Stimulated activated effector memory CD8-positive, alpha-beta T cell treated with anti-CD3 and anti-CD28 coated beads, Interleukin-12 subunit alpha, Interleukin-12 subunit beta, amount 100 ng/mL, for 72 hours (primary cell): ENCODE measurements at regions not wholly inside any gene's neighbourhood (a gene's known extent, or its start where the extent isn't known, plus 50 kb on each side); places are given as distances from the start of the nearest gene placed in this dataset.
"Not testable (repeated sequence)": the region's sequence is repeated elsewhere in the genome, so short reads cannot be mapped to it uniquely, and the experiment has no call there.

ENCODE experiments used
- ATAC-seq: fragments of 150-1000 bp; cut with Tn5 transposase; 2 replicates; pipeline ENCODE4 v1.10.0; 2021
- DNase-seq, 2 donors: peaks; one replicate each; pipeline ENCODE4 v3.0.0; 2021 to 2022; ENCODE audit warnings: low spot score in 2 of 2
- H3K27ac Mint-ChIP-seq: one replicate; pipeline ENCODE4 v1.8.0; 2022; ENCODE audit warnings: mild to moderate bottlenecking, mixed read lengths
- H3K36me3 Mint-ChIP-seq: one replicate; pipeline ENCODE4 v1.8.0; 2022; ENCODE audit warnings: mild to moderate bottlenecking, mixed read lengths
- H3K4me1 Mint-ChIP-seq: one replicate; pipeline ENCODE4 v1.8.0; 2022; ENCODE audit warnings: mixed read lengths
- H3K4me3 Mint-ChIP-seq: one replicate; pipeline ENCODE4 v1.8.0; 2022; ENCODE audit warnings: mild to moderate bottlenecking, mixed read lengths
- H3K9me3 Mint-ChIP-seq: one replicate; pipeline ENCODE4 v1.8.0; 2022; ENCODE audit warnings: mixed read lengths

DNA sequence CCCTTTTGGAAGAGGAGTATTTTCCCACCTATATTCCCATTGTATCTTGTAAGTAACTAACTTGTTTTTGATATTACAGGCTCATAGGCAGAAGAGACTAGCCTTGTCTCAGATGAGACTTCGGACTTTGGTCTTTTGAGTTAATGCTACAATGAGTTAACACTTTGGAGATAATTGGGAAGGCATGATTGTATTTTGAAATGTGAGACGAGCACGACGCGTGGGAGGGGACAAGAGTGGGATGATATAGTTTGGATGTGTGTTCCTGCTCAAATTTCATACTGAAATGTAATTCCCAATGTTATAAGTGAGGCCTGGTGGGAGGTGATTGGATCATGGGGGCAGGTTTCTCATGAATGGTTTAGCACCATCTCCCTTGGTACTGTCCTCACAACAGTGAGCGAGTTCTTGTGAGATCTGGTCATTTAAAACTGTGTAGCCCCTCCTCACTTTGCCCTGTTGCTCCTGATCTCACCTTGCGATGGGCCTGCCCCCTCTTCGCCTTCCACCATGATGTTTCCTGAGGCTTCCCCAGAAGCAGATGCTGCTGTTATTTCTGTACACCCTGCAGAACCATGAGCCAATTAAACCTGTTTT, 721.5 kb upstream of the CTNND2 start:
- Mint-ChIP-seq H3K27ac (no peak overlapping the region), H3K36me3 (no peaks in the 10 kb centered on the region), H3K9me3 (peaks cover 6% of the 10 kb centered on the region), H3K4me3 (no peak overlapping the region), H3K4me1 (no peaks in the 10 kb centered on the region)
- DNase-seq (no peak), ATAC-seq (no peak)

- Mint-ChIP-seq H3K9me3 (peaks cover 7% of the 10 kb centered on the region), H3K27ac (no peak overlapping the region), H3K4me3 (no peak overlapping the region), H3K36me3 (no peaks in the 10 kb centered on the region), H3K4me1 (no peaks in the 10 kb centered on the region)
- ATAC-seq (no peak), DNase-seq (no peak)
Measured at GRCh38 chr5:12624776-12625560, 720.7 kb upstream of the CTNND2 start.

GRCh38 chr5:12623408-12623807, 719.2 kb upstream of the CTNND2 start:
- no peak overlapping the region for H3K4me3 Mint-ChIP-seq
- DNase-seq (no peak), ATAC-seq (no peak)
- H3K36me3 Mint-ChIP-seq = no peaks in the 10 kb centered on the region
- H3K4me1 Mint-ChIP-seq = no peaks in the 10 kb centered on the region
- H3K27ac Mint-ChIP-seq = no peak overlapping the region
- H3K9me3 Mint-ChIP-seq = peaks cover 11% of the 10 kb centered on the region

DNA sequence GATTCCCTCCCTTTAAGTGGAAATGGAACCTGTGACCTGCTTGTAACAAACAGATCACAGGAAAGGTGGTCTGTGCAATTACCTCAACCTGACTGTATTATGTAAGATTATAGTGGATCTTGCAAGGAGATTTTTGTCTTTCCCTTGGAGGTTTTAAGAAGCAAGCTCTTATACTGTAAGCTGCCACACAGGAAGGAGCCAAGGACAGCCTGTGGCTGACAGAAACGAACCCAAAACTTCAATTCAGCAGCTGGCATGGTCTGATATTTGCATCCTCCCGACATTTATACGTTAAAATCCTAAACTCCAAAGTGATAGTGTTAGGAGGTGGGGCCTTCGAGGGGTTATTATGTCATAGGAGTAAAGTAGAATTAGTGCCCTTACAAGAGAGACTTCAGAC, 711.8 kb upstream of the CTNND2 start:
- no peak for DNase-seq
- Mint-ChIP-seq H3K36me3 (no peaks in the 10 kb centered on the region), H3K4me3 (no peak overlapping the region), H3K4me1 (no peaks in the 10 kb centered on the region), H3K27ac (no peak overlapping the region), H3K9me3 (peaks cover 11% of the 10 kb centered on the region)
- ATAC-seq = no peak

GRCh38 chr5:12615141-12615820, 711.0 kb upstream of the CTNND2 start:
- no peak for ATAC-seq
- Mint-ChIP-seq H3K4me1 (no peaks in the 10 kb centered on the region), H3K36me3 (no peaks in the 10 kb centered on the region), H3K4me3 (no peak overlapping the region), H3K9me3 (peaks cover 13% of the 10 kb centered on the region), H3K27ac (no peak overlapping the region)
- DNase-seq = no peak

GRCh38 chr5:12614608-12615007, 710.4 kb upstream of the CTNND2 start:
- no peaks in the 10 kb centered on the region for H3K36me3 Mint-ChIP-seq
- no peak overlapping the region for H3K27ac Mint-ChIP-seq
- no peak for DNase-seq
- peaks cover 8% of the 10 kb centered on the region for H3K9me3 Mint-ChIP-seq
- no peak overlapping the region for H3K4me3 Mint-ChIP-seq
- H3K4me1 Mint-ChIP-seq = no peaks in the 10 kb centered on the region
- no peak for ATAC-seq

DNA sequence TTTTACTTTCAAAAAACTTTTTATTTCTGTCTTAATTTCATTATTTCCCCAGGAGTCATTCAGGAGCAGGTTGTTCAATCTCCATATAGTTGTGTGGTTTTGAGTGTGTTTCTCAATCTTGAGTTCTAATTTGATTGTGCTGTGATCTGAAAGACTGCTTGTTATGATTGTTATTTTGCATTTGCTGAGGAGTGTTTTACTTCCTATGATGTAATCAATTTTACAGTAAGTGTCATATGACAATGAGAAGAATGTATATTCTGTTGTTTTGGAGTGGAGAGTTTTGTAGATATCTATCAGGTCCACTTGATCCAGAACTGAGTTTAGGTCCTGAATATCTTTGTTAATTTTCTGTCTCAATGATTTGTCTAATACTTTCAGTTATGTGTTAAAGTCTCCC, 706.9 kb upstream of the CTNND2 start:
- no peak overlapping the region for H3K4me3 Mint-ChIP-seq
- DNase-seq (no peak), ATAC-seq (no peak)
- H3K27ac Mint-ChIP-seq = no peak overlapping the region
- no peaks in the 10 kb centered on the region for H3K4me1 Mint-ChIP-seq
- no peaks in the 10 kb centered on the region for H3K36me3 Mint-ChIP-seq
- peaks cover 14% of the 10 kb centered on the region for H3K9me3 Mint-ChIP-seq

- DNase-seq, H3K36me3 Mint-ChIP-seq, ATAC-seq, H3K4me1 Mint-ChIP-seq, H3K27ac Mint-ChIP-seq, H3K4me3 Mint-ChIP-seq: not testable (repeated sequence)
- H3K9me3 Mint-ChIP-seq = peaks cover 14% of the 10 kb centered on the region
Measured at GRCh38 chr5:12607817-12608216, 703.6 kb upstream of the CTNND2 start.

GRCh38 chr5:12592228-12592627, 688.0 kb upstream of the CTNND2 start:
- ATAC-seq (no peak), DNase-seq (no peak)
- Mint-ChIP-seq H3K9me3 (peaks cover 5% of the 10 kb centered on the region), H3K36me3 (no peaks in the 10 kb centered on the region), H3K4me3 (no peak overlapping the region), H3K27ac (no peak overlapping the region), H3K4me1 (no peaks in the 10 kb centered on the region)

DNA sequence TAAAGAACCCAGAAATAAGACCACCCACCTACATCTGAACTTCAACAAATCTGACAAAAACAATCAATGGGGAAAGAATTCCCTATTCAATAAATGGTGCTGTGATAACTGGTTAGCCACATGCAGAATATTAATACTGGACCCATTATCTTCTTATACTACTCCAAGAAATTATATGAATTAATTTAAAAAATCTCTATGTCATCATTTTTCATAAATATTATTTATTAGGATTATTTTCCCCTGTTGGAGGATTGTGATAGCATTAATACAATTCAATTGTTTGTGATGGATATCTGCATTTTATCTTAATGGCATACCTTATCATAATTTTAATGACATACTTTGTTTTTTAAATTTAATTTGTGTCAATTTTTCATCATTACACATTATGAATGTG, 682.2 kb upstream of the CTNND2 start:
- Mint-ChIP-seq H3K4me3 (no peak overlapping the region), H3K4me1 (no peaks in the 10 kb centered on the region), H3K9me3 (peaks cover 2% of the 10 kb centered on the region), H3K27ac (no peak overlapping the region), H3K36me3 (no peaks in the 10 kb centered on the region)
- DNase-seq = no peak
- ATAC-seq = no peak

DNA sequence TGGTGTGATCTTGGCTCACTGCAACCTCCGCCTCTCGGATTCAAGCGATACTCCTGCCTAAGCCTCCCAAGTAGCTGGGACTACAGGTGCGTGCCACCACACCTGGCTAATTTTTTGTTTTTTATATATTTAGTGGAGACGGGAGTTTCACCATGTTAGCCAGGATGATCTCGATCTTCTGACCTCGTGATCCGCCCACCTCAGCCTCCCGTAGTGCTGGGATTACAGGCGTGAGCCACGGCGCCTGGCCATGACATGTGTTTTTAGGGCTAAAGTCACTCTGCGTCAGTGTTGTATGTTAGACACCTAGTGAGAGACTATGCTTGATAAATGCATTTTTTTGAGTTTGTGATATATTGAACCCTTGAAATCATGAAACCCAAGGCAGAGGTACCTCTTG, 674.6 kb upstream of the CTNND2 start:
- DNase-seq, H3K4me1 Mint-ChIP-seq, ATAC-seq, H3K27ac Mint-ChIP-seq, H3K4me3 Mint-ChIP-seq, H3K36me3 Mint-ChIP-seq, H3K9me3 Mint-ChIP-seq: not testable (repeated sequence)

DNA sequence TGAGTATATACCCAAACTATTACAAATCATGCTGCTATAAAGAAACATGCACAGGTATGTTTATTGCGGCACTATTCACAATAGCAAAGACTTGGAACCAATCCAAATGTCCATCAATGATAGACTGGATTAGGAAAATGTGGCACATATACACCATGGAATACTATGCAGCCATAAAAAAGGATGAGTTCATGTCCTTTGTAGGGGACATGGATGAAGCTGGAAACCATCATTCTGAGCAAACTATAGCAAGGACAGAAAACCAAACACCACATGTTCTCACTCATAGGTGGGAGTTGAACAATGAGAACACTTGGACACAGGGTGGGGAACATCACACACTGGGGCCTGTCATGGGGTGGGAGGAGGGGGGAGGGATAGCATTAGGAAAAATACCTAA, 672.7 kb upstream of the CTNND2 start:
- H3K9me3 Mint-ChIP-seq, H3K4me1 Mint-ChIP-seq, ATAC-seq, H3K4me3 Mint-ChIP-seq, H3K27ac Mint-ChIP-seq, H3K36me3 Mint-ChIP-seq, DNase-seq: not testable (repeated sequence)

DNA sequence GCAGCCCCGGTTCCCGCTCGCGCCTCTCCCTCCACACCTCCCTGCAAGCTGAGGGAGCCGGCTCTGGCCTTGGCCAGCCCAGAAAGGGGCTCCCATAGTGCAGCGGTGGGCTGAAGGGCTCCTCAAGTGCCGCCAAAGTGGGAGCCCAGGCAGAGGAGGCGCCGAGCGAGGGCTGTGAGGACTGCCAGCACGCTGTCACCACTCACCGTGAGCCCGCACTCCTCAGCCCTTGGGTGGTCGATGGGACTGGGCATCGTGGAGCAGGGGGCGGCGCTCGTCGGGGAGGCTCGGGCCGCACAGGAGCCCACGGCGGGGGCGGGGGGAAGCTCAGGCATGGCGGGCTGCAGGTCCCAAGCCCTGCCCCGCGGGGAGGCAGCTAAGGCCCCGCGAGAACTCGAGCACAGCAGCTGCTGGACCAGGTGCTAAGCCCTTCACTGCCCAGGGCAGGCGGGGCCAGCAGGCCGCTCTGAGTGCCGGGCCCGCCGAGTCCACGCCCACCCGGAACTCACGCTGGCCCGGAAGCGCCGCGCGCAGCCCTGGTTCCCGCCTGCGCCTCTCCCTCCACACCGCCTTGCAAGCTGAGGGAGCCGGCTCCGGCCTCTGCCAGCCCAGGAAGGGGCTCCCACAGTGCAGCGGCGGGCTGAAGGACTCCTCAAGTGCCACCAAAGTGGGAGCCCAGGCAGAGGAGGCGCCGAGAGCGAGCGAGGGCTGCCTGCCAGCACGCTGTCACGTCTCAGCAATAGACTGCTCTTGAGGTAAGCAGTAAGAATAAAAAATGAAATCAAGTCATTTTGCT, 670.2 kb upstream of the CTNND2 start:
- H3K9me3 Mint-ChIP-seq, DNase-seq, H3K36me3 Mint-ChIP-seq, H3K4me3 Mint-ChIP-seq, ATAC-seq, H3K27ac Mint-ChIP-seq, H3K4me1 Mint-ChIP-seq: not testable (repeated sequence)

- H3K27ac Mint-ChIP-seq, ATAC-seq, DNase-seq, H3K4me1 Mint-ChIP-seq, H3K4me3 Mint-ChIP-seq, H3K9me3 Mint-ChIP-seq, H3K36me3 Mint-ChIP-seq: not testable (repeated sequence)
Measured at GRCh38 chr5:12573916-12574297, 669.7 kb upstream of the CTNND2 start.

DNA sequence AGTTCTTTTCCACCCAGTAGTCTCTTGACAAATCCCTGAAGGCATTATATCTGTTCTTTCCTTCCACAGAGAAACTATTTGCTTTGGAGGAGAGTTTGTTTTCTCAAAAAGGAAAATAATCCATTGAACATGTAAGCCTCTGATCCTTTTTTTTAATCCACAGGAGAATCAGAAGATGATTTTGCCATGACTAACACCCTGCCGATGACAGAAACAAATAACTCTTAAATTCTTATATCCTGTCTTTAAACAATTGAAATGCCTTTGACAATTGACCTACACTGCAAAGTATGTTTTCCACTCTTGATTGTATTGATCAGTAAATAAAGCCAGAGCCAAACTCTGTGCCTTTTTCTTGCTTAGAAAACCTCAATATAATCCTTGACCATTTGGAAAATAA, 666.4 kb upstream of the CTNND2 start:
- ATAC-seq (no peak), DNase-seq (no peak)
- Mint-ChIP-seq H3K4me1 (no peaks in the 10 kb centered on the region), H3K27ac (no peak overlapping the region), H3K9me3 (peaks cover 2% of the 10 kb centered on the region), H3K4me3 (no peak overlapping the region), H3K36me3 (no peaks in the 10 kb centered on the region)
